Activated naive CD8-positive, alpha-beta T cell (primary cell): ENCODE measurements at regions not wholly inside any gene's neighbourhood (a gene's known extent, or its start where the extent isn't known, plus 50 kb on each side); places are given as distances from the start of the nearest gene placed in this dataset.
"Not testable (repeated sequence)": the region's sequence is repeated elsewhere in the genome, so short reads cannot be mapped to it uniquely, and the experiment has no call there.

ENCODE experiments used
- H3K27ac Mint-ChIP-seq: one replicate; pipeline ENCODE4 v1.8.0; 2021; ENCODE audit warnings: mixed read lengths
- H3K27me3 Mint-ChIP-seq: one replicate; pipeline ENCODE4 v1.8.0; 2021; ENCODE audit warnings: mixed read lengths
- H3K36me3 Mint-ChIP-seq: one replicate; pipeline ENCODE4 v1.8.0; 2021; ENCODE audit warnings: mixed read lengths
- H3K4me1 Mint-ChIP-seq: one replicate; pipeline ENCODE4 v1.8.0; 2021; ENCODE audit warnings: low read depth, mixed read lengths
- H3K4me3 Mint-ChIP-seq: one replicate; pipeline ENCODE4 v1.8.0; 2021; ENCODE audit warnings: mild to moderate bottlenecking, mixed read lengths
- H3K9me3 Mint-ChIP-seq: one replicate; pipeline ENCODE4 v1.8.0; 2021; ENCODE audit warnings: low read depth, mixed read lengths

DNA sequence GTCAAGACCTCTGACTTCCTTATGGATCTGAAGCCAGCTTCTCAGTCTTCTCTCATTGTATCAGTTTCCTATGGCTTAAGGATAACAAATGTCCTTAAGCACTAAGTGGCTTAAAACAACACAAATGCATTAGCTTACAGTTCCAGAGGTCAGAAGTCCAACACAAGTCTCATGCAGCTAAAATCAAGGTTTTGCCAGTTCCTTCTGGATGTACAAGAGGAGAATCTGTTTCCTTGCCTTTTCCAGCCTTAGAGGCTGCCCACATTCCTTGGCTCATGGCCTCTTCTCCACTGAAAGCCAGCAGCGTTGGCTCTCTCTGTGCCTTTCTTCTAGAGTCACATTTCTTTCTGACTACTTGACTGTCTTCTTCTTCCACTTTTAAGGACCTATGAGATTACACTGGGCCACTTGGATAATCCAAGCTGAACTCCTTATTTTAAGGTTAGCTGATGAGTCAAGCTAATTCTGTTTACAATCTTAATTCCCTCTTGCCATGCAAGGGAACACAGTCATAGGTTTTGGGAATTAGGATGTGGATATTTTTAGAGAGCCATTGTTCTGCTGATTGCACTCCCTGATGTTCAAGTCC, 179.0 kb downstream of the BCAS1 start:
- Mint-ChIP-seq H3K36me3 (peaks cover 4% of the 10 kb centered on the region), H3K27me3 (no peaks in the 10 kb centered on the region), H3K4me3 (no peak overlapping the region), H3K27ac (peak overlapping the region; percentile 85), H3K4me1 (peaks cover 74% of the 10 kb centered on the region), H3K9me3 (no peaks in the 10 kb centered on the region)

DNA sequence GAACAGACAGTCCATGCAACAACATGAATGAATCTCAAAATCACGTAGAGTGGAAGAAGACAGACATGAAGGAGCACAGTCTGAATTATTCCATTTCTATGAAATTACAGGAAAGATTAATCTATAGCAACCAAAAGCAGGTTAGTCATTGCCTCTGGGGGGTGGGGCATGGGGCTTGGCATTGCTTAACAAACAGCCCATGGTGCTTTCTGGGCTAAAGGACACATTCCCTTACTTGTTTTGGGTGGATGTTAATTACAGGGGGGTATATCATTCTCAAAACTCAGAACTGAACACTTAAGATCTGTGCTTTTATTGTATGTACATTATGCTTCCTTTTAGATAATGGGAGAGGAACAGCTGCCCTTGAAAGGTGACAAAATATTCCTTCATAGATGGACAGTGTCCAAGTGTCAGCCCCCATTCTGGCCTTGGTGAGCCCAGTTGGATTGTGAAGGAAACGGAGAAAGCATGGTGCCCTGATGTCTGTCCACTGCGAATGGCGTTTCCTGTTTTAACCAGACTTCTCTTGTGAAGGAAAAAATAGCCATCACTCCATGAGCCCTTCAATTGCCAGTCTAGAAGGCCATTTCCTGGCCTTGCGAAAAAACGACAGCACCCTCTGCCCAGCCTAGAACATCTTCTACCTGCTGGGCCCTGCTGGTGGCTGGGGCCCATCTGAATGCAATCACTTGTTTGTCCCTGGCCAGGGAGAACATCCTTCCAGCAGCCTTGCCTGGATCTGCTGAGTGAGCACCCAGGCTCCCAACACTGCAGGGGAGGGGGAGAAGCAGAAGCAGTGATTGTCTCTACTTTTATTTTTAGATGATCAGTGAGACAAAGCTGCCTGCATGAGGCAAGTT, 179.7 kb downstream of the BCAS1 start:
- Mint-ChIP-seq H3K4me1 (peaks cover 78% of the 10 kb centered on the region), H3K27me3 (no peaks in the 10 kb centered on the region)

DNA sequence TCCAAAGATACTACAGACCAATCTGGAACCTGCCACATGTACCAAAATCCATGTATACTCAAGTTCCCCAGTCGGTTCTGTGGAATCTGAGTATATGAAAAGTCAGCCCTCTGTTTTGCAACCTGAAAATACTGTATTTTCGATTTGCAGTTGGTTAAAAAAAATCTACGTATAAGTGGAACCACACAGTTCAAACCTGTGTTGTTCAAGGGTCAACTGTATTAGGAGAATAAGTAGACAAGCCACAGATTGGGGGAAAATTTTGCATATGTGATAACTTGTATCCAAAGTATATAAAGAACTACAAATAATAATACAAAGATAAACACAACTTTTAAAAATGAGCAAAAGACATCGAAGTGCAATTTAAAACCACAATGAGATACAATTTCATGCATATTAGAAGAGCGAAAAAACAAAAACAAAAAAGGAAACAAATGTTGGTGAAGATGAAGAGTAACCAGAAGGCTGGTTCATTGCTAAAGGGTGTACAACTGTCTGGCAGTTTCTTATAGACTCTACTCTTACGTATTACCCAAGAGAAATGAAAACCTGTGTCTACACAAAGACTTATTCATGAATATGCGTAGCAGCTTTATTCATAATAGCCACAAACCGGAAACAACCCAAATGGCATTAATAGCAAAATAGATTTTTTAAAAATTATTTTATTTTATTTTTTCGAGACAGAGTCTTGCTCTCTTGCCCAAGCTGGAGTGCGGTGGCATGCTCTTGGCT, 180.8 kb downstream of the BCAS1 start:
- H3K27ac Mint-ChIP-seq: peak overlapping the region; percentile 13

More for the DNA sequence above, 179.7 kb downstream of the BCAS1 start:
- peaks cover 4% of the 10 kb centered on the region for H3K36me3 Mint-ChIP-seq
- no peak overlapping the region for H3K4me3 Mint-ChIP-seq
- H3K27ac Mint-ChIP-seq: peak overlapping the region; percentile 85
- no peaks in the 10 kb centered on the region for H3K9me3 Mint-ChIP-seq

DNA sequence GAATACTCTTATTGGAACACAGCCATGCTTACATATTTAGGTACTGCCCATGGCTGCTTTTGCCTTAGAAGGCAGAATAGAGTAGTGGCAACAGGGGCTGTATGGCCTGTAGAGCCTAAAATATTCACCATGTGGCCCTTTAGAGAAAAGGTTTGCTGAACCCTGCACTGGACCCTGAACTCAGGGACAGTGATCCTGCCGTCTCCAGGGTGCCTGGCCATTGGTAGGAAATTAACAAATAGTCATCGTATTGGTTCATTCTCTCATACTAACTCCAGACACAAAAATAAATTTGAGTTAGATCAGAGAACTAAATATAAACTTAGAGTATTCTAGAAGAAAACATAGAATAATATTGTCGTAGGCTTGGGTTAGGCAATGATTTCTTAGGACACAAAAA, 181.4 kb downstream of the BCAS1 start:
- no peak overlapping the region for H3K27ac Mint-ChIP-seq
- peaks cover 4% of the 10 kb centered on the region for H3K36me3 Mint-ChIP-seq
- H3K4me3 Mint-ChIP-seq: no peak overlapping the region
- no peaks in the 10 kb centered on the region for H3K27me3 Mint-ChIP-seq
- H3K9me3 Mint-ChIP-seq: no peaks in the 10 kb centered on the region
- peaks cover 77% of the 10 kb centered on the region for H3K4me1 Mint-ChIP-seq

More for the DNA sequence above, 180.8 kb downstream of the BCAS1 start:
- peaks cover 4% of the 10 kb centered on the region for H3K36me3 Mint-ChIP-seq
- H3K27me3 Mint-ChIP-seq: no peaks in the 10 kb centered on the region
- H3K9me3 Mint-ChIP-seq: no peaks in the 10 kb centered on the region
- H3K4me3 Mint-ChIP-seq: no peak overlapping the region
- H3K4me1 Mint-ChIP-seq: peaks cover 76% of the 10 kb centered on the region

DNA sequence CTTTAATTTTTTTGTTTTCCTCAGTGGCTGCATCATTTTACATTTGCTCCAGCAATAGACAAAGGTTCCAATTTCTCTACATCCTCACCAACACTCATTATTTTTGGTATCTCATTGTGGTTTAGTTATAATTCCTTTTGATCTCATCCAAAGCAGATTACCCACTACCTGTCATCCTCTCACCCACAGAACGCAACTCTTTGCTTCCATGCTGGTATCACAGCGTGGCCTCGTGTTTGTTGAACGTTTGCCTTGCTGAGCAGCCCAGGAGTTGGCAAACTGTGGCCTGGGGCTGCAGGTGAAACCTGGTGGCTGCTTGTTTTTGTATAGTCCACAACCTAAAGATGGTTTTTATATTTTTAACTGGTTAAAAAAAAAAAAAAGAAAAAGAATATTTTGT, 181.9 kb downstream of the BCAS1 start:
- Mint-ChIP-seq H3K27me3 (no peaks in the 10 kb centered on the region), H3K27ac (peak overlapping the region; percentile 82), H3K4me1 (peaks cover 77% of the 10 kb centered on the region), H3K36me3 (peaks cover 4% of the 10 kb centered on the region), H3K4me3 (peak overlapping the region; percentile 21), H3K9me3 (no peaks in the 10 kb centered on the region)

DNA sequence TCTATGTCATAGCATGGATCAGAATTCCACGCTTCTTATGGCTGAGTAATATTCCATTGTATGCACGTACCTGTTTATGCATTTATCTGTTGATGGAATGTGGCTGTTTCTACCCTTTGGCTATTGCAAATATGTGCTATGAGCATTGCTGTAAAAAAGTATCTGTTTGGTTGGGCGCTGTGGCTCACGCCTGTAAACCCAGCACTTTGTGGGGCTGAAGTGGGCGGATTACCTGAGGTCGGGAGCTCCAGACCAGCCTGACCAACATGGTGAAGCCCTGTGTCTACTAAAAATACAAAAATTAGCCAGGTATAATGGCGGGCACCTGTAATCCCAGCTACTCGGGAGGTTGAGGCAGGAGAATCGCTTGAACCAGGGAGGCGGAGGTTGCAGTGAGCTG, 182.4 kb downstream of the BCAS1 start:
- peak overlapping the region; percentile 61 for H3K27ac Mint-ChIP-seq
- H3K9me3 Mint-ChIP-seq: no peaks in the 10 kb centered on the region

DNA sequence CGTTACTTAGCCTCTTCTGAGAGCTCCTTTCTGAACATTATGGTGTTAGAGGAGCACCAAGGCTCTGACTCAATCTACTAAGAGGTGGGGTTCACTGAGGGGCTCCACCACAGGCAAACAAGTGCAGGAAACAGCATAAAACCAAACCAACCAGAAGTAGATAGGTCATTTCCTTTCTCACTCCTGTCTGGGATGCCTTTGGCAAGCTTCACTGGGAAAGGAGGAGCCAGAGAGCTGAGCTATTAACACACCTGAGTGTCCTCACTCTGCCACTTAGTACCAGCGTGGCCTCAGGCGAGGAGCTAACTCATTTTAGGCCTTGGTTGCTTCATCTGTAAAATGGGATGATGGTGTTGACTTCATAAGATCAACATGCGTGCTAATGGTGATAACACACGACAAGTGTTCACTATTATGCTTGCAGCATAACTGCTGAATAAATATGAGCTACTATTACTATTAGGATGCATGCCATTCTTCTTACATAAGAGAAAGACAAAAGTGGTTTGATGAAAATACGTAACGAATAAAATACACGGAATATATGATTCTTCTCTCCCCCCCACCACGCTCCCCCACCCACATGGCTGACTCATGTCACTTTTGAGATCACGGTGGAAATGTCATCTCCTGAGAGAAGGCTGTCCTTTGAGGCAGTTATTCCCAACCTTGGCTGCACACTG, 185.4 kb downstream of the BCAS1 start:
- no peaks in the 10 kb centered on the region for H3K27me3 Mint-ChIP-seq
- peak overlapping the region; percentile 98 for H3K27ac Mint-ChIP-seq
- peak overlapping the region; percentile 86 for H3K4me3 Mint-ChIP-seq
- H3K4me1 Mint-ChIP-seq: peaks cover 72% of the 10 kb centered on the region
- H3K9me3 Mint-ChIP-seq: no peaks in the 10 kb centered on the region
- H3K36me3 Mint-ChIP-seq: no peaks in the 10 kb centered on the region

More for the DNA sequence above, 182.4 kb downstream of the BCAS1 start:
- no peak overlapping the region for H3K4me3 Mint-ChIP-seq
- peaks cover 77% of the 10 kb centered on the region for H3K4me1 Mint-ChIP-seq
- peaks cover 4% of the 10 kb centered on the region for H3K36me3 Mint-ChIP-seq
- H3K27me3 Mint-ChIP-seq: no peaks in the 10 kb centered on the region

DNA sequence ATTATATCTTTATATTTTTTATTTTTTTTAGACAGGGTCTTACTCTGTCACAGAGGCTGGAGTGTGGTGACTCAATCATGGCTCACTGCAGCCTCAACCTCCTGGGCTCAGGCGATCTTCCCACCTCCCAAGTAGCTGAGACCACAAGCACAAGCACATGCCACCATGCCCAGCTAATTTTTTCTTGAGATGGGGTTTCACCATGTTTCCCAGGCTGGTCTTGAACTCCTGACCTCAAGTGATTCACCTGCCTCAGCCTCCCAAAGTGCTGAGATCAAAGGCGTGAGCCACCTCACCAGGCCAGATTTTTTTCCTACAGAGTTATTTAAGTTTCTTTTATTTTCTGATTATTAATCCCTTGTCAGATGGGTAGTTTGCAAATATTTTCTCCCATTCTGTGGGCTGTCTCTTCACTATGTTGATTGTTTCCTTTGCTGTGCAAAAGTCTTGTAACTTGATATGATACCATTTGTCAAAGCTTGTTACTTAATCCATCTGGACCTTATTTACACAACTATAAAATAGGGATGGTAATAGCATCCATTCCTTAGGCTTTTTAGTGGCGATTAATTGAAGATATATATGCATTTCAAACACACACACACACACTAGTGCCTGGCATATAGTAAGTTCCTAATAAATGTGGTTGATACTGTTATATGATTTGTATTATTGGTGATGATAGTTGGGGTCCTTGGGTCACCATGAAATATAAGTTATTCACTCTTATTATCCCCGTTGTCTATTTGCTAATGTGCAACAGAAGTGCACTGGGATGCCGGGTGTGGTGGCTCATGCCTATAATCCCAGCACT, 187.1 kb downstream of the BCAS1 start:
- H3K27ac Mint-ChIP-seq: peak overlapping the region; percentile 98
- H3K4me3 Mint-ChIP-seq: peak overlapping the region; percentile 44
- H3K9me3 Mint-ChIP-seq: no peaks in the 10 kb centered on the region
- no peaks in the 10 kb centered on the region for H3K36me3 Mint-ChIP-seq
- H3K4me1 Mint-ChIP-seq: peaks cover 77% of the 10 kb centered on the region
- H3K27me3 Mint-ChIP-seq: no peaks in the 10 kb centered on the region

DNA sequence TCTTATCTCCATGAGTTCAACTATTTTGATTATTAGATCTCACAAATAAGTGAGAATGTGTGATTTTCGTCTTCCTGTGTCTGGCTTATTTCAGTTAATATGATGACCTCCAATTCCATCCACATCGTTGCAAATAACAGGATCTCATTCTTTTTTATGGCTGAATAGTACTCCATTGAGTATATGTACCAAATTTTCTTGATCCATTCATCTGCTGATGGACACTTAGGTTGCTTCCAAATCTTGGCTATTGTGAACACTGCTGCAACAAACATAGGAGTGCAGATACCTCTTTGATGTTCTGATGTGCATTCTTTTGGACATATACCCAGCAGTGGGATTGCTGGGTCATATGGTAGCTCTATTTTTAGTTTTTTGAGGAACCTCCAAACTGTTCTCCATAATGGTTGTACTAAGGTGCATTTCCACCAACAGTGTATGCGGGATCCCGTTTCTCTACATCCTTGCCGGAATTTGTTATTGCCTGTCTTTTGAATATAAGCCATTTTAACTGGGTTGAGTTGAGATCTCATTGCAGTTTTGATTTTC, 187.9 kb downstream of the BCAS1 start:
- not testable (repeated sequence) for H3K36me3 Mint-ChIP-seq, H3K27me3 Mint-ChIP-seq, H3K9me3 Mint-ChIP-seq
- peaks cover 75% of the 10 kb centered on the region for H3K4me1 Mint-ChIP-seq
- peak overlapping the region; percentile 98 for H3K27ac Mint-ChIP-seq
- peak overlapping the region; percentile 40 for H3K4me3 Mint-ChIP-seq

DNA sequence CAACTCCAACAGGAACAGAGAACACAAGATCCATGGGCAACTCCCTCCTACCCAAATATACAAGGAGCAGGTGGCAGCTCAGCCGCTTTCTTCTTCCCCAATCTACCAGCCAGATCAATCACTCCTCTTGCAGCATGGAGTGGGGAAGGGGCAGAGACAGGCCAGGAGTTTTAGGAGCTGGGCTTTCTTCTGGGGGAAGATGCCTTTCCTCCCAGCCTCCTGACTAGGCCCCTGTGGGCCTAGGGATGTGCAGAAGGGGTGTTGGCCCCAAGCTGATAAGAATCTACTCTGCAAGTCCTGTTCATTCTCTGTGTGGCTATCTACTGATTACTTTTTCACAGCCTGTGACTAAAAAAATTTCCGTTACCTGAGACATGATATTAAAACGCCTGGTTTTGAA, 189.0 kb downstream of the BCAS1 start:
- H3K36me3 Mint-ChIP-seq: no peaks in the 10 kb centered on the region
- H3K9me3 Mint-ChIP-seq: no peaks in the 10 kb centered on the region
- no peak overlapping the region for H3K4me3 Mint-ChIP-seq
- H3K4me1 Mint-ChIP-seq: peaks cover 71% of the 10 kb centered on the region
- H3K27me3 Mint-ChIP-seq: no peaks in the 10 kb centered on the region
- H3K27ac Mint-ChIP-seq: peak overlapping the region; percentile 54

DNA sequence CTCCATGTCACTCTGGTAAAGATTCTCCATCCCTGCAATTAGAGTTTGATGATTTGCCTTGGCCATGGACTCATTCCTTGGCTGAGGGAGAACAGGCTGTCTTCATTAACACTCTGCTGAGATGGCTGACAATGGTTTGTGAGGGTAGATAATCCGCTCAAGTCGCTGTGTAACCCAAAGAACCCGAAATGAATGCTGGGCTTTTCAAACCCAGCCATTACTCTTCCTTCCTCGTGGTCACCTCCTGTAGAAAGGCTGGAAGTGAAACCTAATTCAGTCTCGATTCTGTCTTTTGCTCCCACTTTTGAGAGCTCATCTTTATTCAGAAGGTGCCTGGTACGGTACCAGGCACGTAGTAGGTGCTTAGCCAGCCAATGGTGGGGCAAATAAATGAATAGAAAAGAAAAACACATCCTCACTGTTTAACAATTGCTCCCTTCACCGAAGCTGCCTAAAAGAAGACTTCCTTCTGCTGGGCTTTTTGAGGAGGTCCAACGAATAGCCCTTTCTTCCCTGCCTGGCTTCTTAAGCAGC, 190.2 kb downstream of the BCAS1 start:
- H3K4me1 Mint-ChIP-seq: peaks cover 66% of the 10 kb centered on the region
- H3K27ac Mint-ChIP-seq: peak overlapping the region; percentile 41
- no peak overlapping the region for H3K4me3 Mint-ChIP-seq
- H3K9me3 Mint-ChIP-seq: no peaks in the 10 kb centered on the region
- H3K36me3 Mint-ChIP-seq: no peaks in the 10 kb centered on the region
- no peaks in the 10 kb centered on the region for H3K27me3 Mint-ChIP-seq

DNA sequence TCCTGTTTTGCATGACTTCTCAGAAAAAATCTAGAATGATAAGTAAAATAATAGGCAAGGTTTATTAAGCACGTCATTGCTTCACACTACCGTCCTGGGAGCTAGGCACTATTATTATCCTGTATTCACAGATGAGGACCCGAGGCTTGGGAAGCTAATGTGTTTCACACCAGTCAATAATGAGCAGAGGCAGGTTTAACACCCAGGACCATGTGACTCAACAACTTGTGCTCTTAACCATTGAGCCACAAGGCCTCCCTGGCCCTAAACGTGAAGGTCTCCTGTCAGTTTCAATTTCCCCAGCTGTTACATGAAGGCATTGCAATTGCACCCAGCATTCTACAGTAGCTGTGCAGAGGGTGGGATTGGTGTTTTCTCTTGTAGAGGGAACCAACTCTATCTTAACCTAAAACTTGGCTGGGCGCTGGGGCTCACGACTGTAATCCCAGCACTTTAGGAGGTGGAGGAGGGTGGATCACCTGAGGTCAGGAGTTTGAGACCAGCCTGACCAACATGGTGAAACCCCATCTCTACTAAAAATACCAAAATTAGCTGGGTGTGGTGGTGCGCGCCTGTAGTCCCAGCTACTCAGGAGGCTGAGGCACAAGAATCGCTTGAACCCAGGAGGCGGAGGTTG, 191.2 kb downstream of the BCAS1 start:
- no peaks in the 10 kb centered on the region for H3K27me3 Mint-ChIP-seq
- peaks cover 61% of the 10 kb centered on the region for H3K4me1 Mint-ChIP-seq
- H3K27ac Mint-ChIP-seq: peak overlapping the region; percentile 28
- H3K9me3 Mint-ChIP-seq: no peaks in the 10 kb centered on the region
- H3K36me3 Mint-ChIP-seq: no peaks in the 10 kb centered on the region
- no peak overlapping the region for H3K4me3 Mint-ChIP-seq

DNA sequence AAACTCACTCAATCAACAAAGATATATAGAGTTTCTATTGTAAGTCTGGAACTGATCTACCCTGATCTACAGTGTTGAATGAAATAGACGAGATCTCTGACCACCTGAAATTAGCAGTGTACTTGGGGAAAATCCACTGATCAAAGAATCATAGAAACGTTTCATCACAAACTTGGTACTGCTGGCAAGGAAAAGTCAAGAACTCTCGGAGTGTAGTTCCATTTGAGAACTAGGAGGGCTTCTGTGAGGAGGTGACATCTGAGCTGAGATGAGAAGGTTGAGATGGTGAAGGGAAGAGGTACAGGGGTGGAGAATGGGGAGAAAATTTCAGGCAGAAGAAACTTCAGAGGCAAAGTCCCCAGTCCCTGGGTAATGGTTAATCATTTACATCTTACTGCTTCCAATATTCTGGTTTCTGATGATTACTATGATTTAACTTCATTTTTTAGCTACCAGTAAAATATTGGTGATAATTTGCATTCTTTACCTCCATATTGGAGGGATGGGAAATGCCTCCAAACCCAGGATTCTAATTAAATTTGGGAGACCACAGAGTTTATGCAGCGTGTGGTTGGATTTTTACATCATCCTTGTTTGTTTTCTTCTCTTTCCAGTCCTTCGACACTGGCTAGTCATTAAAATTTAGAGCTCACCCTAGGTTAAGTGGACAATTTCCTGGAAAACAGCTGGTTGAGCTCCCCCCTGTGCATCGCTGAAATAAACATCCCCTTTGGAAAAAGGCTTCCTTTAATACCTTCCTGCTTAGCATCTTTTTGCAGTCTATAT, 191.9 kb downstream of the BCAS1 start:
- Mint-ChIP-seq H3K27ac (peak overlapping the region; percentile 28), H3K9me3 (no peaks in the 10 kb centered on the region), H3K36me3 (no peaks in the 10 kb centered on the region), H3K4me3 (no peak overlapping the region), H3K27me3 (no peaks in the 10 kb centered on the region), H3K4me1 (peaks cover 58% of the 10 kb centered on the region)
